ENCODE measurements at regions not wholly inside any gene's neighbourhood (a gene's known extent, or its start where the extent isn't known, plus 50 kb on each side); places are given as distances from the start of the nearest gene placed in this dataset.

GRCh38 chr5:12320331-12320730, 416.1 kb upstream of the CTNND2 start:
- ChIA-PET POLR2A (no interaction called here), CTCF (no interaction called here), RAD21 (ENCODE audit: low non-redundant PET in 1 of 2, low total read pairs in 2 of 2, uncharacterized antibody in 2 of 2, unreplicated experiment in 2 of 2) (no interaction called here)
- ATAC-seq (no peak), DNase-seq (ENCODE audit: low read depth, low spot score) (no peak)
- Histone ChIP-seq H3K27ac (ENCODE audit: low read depth, low read length) (no peak overlapping the region), H3K4me2 (ENCODE audit: low read length) (no peak overlapping the region), H3K9ac (ENCODE audit: low read length) (no peak overlapping the region), H4K20me1 (ENCODE audit: insufficient read depth) (no peaks in the 10 kb centered on the region), H3K27me3 (ENCODE audit: insufficient read depth, low read length) (no peaks in the 10 kb centered on the region), H3K9me2 (ENCODE audit: insufficient read depth) (no peaks in the 10 kb centered on the region), H3K36me3 (ENCODE audit: control insufficient read depth in 1 of 2, insufficient read depth in 2 of 2, low read length in 2 of 2) (no peaks in the 10 kb centered on the region), H3K4me3 (replicated peaks in 1 of 2; ENCODE audit: low read depth in 1 of 2, low read length in 2 of 2) (no peak overlapping the region), H3K9me3 (ENCODE audit: control insufficient read depth in 1 of 2, insufficient read depth in 1 of 2, low read depth in 1 of 2, low read length in 2 of 2) (peaks cover 16 to 17% of the 10 kb centered on the region in 2 experiments; a peak in 2 of 4 replicates), H3K4me1 (ENCODE audit: control insufficient read depth in 1 of 2, insufficient read depth in 2 of 2, low read length in 2 of 2) (no peaks in the 10 kb centered on the region), H3K79me2 (ENCODE audit: insufficient read depth, low read length) (no peaks in the 10 kb centered on the region), H2AFZ (ENCODE audit: low read depth, low read length, poor library complexity, severe bottlenecking) (no peak overlapping the region)
- BruUV-seq (replicated peaks): no TSS peak
- TF ChIP-seq, protein P1, sequence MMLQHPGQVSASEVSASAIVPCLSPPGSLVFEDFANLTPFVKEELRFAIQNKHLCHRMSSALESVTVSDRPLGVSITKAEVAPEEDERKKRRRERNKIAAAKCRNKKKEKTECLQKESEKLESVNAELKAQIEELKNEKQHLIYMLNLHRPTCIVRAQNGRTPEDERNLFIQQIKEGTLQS (IDR thresholded peaks at IDR 0.05): no peak
- TF ChIP-seq SRF (IDR thresholded peaks at IDR 0.05; ENCODE audit: low read depth): no peak
- TF ChIP-seq ZFX (IDR thresholded peaks at IDR 0.05): no peak
- TF ChIP-seq TCF7L2 (IDR thresholded peaks at IDR 0.05; ENCODE audit: borderline replicate concordance, extremely low read depth, insufficient read depth, insufficient read length): no peak
- TF ChIP-seq RAD21 (IDR thresholded peaks at IDR 0.05; ENCODE audit: low read depth): no peak
- no peak for TF ChIP-seq MAX (IDR thresholded peaks at IDR 0.05)
- TF ChIP-seq EZH2 (IDR thresholded peaks at IDR 0.05): no peak
- TF ChIP-seq EGR1 (IDR thresholded peaks at IDR 0.05; ENCODE audit: low read depth): no peak
- TF ChIP-seq SIN3A (IDR thresholded peaks at IDR 0.05; ENCODE audit: low read depth): no peak
- no peak for TF ChIP-seq POLR2A (IDR thresholded peaks at IDR 0.05; ENCODE audit: borderline replicate concordance, extremely low read depth, insufficient read depth, insufficient read length)
- no peak for TF ChIP-seq FOSL1 (IDR thresholded peaks at IDR 0.05; ENCODE audit: low read depth)
- TF ChIP-seq, protein P2, sequence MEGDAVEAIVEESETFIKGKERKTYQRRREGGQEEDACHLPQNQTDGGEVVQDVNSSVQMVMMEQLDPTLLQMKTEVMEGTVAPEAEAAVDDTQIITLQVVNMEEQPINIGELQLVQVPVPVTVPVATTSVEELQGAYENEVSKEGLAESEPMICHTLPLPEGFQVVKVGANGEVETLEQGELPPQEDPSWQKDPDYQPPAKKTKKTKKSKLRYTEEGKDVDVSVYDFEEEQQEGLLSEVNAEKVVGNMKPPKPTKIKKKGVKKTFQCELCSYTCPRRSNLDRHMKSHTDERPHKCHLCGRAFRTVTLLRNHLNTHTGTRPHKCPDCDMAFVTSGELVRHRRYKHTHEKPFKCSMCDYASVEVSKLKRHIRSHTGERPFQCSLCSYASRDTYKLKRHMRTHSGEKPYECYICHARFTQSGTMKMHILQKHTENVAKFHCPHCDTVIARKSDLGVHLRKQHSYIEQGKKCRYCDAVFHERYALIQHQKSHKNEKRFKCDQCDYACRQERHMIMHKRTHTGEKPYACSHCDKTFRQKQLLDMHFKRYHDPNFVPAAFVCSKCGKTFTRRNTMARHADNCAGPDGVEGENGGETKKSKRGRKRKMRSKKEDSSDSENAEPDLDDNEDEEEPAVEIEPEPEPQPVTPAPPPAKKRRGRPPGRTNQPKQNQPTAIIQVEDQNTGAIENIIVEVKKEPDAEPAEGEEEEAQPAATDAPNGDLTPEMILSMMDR (IDR thresholded peaks at IDR 0.05 in 2 of 3, conservative IDR thresholded peaks at IDR 0.05 in 1 of 3; ENCODE audit: borderline replicate concordance in 1 of 3, insufficient read depth in 1 of 3, low read depth in 2 of 3, low read length in 2 of 3): no peak
- TF ChIP-seq YY1 (IDR thresholded peaks at IDR 0.05; ENCODE audit: extremely low read depth, insufficient replicate concordance, low read depth, low read length): no peak
- no peak for TF ChIP-seq JUND (IDR thresholded peaks at IDR 0.05)
- no peak for TF ChIP-seq POLR2AphosphoS5 (IDR thresholded peaks at IDR 0.05; ENCODE audit: low read depth, low read length)
- no peak for TF ChIP-seq ELF1 (IDR thresholded peaks at IDR 0.05; ENCODE audit: borderline replicate concordance, low read depth)
- TF ChIP-seq EZH2phosphoT487 (IDR thresholded peaks at IDR 0.05; ENCODE audit: borderline replicate concordance): no peak
- no peak for TF ChIP-seq CEBPB (IDR thresholded peaks at IDR 0.05; ENCODE audit: low read depth)
- TF ChIP-seq REST (IDR thresholded peaks at IDR 0.05; ENCODE audit: low read depth): no peak
- intact Hi-C loops (cut with micrococcal nuclease): no loop called here

Measured in HCT116 (cell line).